A549 (cell line): ENCODE measurements at regions not wholly inside any gene's neighbourhood (a gene's known extent, or its start where the extent isn't known, plus 50 kb on each side); places are given as distances from the start of the nearest gene placed in this dataset.

ENCODE experiments used
- CEBPB ChIP-seq, 2 experiments: fragments of >200 bp in 1 of 2; sonication (Bioruptor Twin) in 1 of 2; formaldehyde crosslinking in 1 of 2; IDR thresholded peaks; 2 replicates each; pipeline ENCODE4 v1.6.1; 2012 to 2016
- EP300 ChIP-seq, 2 experiments: fragments of >200 bp; sonication (Bioruptor Twin); formaldehyde crosslinking; IDR thresholded peaks; 2 replicates in 1 of 2; 3 replicates in 1 of 2; pipeline ENCODE4 v1.6.1; 2016 to 2017
- NFE2L2 ChIP-seq: fragments of 150-350 bp; conservative IDR thresholded peaks from 2 replicates; pipeline ENCODE4 v1.6.1; 2014; ENCODE audit warnings: low read length
- POLR2A ChIP-seq: IDR thresholded peaks from 2 replicates; pipeline ENCODE4 v1.6.1; 2012; ENCODE audit warnings: mild to moderate bottlenecking, low read length
- TF ChIP-seq, protein P1 (sequence below): fragments of >200 bp; sonication (Bioruptor Twin); formaldehyde crosslinking; IDR thresholded peaks from 3 replicates; pipeline ENCODE4 v1.5.1; 2016
- TF ChIP-seq, protein P2 (sequence below): fragments of 250-450 bp; sonication (Bioruptor Pico); IDR thresholded peaks from 2 replicates; pipeline ENCODE4 v1.5.0; 2021; ENCODE audit warnings: mild to moderate bottlenecking, moderate library complexity, borderline replicate concordance

GRCh38 chr11:131299598-131300438 lies 70.6 kb upstream of the NTM start:
- TF ChIP-seq, protein P1, sequence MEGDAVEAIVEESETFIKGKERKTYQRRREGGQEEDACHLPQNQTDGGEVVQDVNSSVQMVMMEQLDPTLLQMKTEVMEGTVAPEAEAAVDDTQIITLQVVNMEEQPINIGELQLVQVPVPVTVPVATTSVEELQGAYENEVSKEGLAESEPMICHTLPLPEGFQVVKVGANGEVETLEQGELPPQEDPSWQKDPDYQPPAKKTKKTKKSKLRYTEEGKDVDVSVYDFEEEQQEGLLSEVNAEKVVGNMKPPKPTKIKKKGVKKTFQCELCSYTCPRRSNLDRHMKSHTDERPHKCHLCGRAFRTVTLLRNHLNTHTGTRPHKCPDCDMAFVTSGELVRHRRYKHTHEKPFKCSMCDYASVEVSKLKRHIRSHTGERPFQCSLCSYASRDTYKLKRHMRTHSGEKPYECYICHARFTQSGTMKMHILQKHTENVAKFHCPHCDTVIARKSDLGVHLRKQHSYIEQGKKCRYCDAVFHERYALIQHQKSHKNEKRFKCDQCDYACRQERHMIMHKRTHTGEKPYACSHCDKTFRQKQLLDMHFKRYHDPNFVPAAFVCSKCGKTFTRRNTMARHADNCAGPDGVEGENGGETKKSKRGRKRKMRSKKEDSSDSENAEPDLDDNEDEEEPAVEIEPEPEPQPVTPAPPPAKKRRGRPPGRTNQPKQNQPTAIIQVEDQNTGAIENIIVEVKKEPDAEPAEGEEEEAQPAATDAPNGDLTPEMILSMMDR, result no peak
- TF ChIP-seq EP300 (IDR thresholded peaks at IDR 0.05), result no peak
- no peak for TF ChIP-seq POLR2A
- TF ChIP-seq, protein P2, sequence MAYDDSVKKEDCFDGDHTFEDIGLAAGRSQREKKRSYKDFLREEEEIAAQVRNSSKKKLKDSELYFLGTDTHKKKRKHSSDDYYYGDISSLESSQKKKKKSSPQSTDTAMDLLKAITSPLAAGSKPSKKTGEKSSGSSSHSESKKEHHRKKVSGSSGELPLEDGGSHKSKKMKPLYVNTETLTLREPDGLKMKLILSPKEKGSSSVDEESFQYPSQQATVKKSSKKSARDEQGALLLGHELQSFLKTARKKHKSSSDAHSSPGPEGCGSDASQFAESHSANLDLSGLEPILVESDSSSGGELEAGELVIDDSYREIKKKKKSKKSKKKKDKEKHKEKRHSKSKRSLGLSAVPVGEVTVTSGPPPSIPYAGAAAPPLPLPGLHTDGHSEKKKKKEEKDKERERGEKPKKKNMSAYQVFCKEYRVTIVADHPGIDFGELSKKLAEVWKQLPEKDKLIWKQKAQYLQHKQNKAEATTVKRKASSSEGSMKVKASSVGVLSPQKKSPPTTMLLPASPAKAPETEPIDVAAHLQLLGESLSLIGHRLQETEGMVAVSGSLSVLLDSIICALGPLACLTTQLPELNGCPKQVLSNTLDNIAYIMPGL (CRISPR knock-in tag), result no peak
- no peak for TF ChIP-seq NFE2L2
- TF ChIP-seq CEBPB (IDR thresholded peaks at IDR 0.05), result no peak
